Left cardiac atrium (tissue), 4 donors: ENCODE measurements at regions not wholly inside any gene's neighbourhood (a gene's known extent, or its start where the extent isn't known, plus 50 kb on each side); places are given as distances from the start of the nearest gene placed in this dataset.

Experiments used
- ATAC-seq, 2 donors: fragments of 200-7000 bp; cut with Tn5 transposase; one replicate each; pipeline ENCODE4 v1.9.1; 2020; ENCODE audit warnings: mild to moderate bottlenecking in 2 of 2, moderate library complexity in 2 of 2
- DNase-seq: peaks from one replicate; pipeline ENCODE4 v3.0.0-alpha.2; 2020
- intact Hi-C, 2 donors: fragments of 100-400 bp; cut with DNase I; formaldehyde crosslinking; loops; one replicate each; pipeline versions ENCODE4 v1.14.1 to v1.15.1; 2022 to 2023
- donor health status: DM: no; HTN: yes; CAD: no.
- donor health status: DM: no; HTN: yes; CAD: no; lungs with severe emphysema.
- donor health status: DM: yes; HTN: yes; CAD: no.
- donor health status: Dilated cardiomyopathy.

DNA sequence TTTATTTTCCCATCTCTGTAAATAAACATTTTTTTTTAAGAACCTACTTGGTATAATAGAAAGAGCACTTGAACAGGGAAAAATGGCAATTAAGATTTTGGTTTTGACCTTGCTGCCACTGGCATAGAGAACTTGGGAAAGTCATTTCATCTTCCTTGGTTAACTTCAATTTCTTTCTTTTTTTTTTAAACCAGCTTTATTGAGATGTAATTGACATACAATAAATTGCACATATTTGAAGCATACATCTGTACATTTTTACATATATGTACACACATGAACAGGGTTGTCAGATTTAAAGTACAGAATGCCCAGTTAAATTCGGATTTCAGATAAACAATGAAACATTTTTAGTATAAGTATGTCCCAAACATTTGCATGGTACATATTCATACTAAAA lies 103.0 kb upstream of the RAPGEF2 start:
- ATAC-seq: no peak
- no peak for DNase-seq
- intact Hi-C loops: loop anchor here in 1 of 2 donors (10.0 kb wide), 1 partner anchor 175 kb away; no protein-coding TSS in a partner anchor

DNA sequence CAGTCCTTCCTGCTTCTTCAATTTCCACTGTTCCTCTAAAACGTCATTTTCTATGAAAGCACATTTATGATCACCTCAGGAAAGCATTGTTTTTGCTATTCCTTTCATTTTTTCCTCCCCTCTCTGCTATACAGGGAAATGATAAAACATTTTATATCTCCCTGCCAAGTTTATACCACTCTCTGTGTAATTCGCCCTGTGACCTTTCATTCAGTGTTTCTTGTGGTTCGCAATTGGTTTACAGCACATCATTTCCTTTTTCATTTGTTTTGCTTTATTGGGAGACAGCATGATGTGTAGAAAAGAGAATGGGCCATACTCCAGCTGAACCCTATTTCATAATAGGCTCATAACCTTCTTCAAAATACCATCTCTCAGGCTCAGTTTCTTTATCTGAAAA lies 99.9 kb upstream of the RAPGEF2 start:
- intact Hi-C loops: loop anchor here in 1 of 2 donors (10.0 kb wide), 1 partner anchor 172 kb away; no protein-coding TSS in a partner anchor
- DNase-seq: no peak
- no peak for ATAC-seq

DNA sequence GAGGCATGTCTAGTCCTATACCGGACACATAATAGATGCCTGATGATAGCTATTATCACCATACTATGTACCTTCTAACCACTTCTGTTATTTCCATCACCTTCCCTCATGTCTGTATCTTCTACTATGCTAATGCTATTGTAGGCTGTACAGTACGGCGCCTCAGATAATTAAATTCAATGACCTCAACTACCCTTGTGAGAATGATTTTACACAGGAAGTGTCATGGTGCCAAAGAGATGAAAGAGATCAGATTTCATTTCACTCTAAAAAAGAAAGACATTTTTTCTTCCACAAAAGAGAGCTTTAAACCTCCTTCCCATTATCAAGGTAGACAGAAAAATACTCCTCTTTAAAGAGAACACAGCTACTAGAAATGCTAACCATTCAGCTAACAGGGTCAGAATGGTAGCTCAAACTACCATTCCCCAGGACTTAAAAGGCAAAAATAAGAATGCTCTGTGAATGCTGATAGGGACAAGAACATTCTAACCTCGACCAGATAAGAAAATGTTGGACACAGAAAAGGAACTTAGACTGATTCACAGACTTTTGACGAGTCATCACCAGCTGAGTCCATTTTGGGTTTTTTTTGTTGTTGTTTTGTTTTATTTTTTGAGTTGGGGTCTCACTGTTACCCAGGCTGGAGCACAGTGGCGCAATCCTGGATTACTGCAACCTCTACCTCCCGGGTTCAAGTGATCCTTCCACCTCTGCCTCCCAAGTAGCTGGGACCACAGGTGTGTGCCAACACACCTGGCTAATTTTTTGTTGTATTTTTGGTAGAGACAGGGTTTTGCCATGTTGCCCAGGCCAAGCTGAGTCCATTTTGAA lies 99.2 kb upstream of the RAPGEF2 start:
- intact Hi-C loops: loop anchor here in 1 of 2 donors (10.0 kb wide), 1 partner anchor 171 kb away; no protein-coding TSS in a partner anchor
- DNase-seq: no peak
- ATAC-seq: no peak

DNA sequence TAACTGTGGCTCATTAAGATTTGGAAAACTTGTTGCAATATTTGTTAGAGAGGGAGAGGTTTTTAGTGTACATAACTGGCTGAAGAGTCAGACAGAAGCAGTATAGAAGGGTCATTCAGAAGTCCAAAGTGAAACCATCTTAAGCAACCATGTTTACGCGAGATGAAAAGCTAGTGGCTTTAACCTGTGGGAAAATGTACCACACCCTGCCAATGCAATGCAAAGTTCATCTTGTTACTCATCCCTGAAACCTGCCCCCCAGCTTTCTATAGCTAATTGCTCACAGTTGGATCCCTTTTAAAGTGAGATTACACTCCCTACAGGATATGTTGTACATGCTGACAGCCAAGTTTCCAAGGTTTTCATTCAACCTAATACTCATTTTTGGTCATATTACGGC lies 96.7 kb upstream of the RAPGEF2 start:
- DNase-seq (no peak), ATAC-seq (no peak)
- intact Hi-C loops: loop anchor here in 1 of 2 donors (10.0 kb wide), 1 partner anchor 169 kb away; no protein-coding TSS in a partner anchor

DNA sequence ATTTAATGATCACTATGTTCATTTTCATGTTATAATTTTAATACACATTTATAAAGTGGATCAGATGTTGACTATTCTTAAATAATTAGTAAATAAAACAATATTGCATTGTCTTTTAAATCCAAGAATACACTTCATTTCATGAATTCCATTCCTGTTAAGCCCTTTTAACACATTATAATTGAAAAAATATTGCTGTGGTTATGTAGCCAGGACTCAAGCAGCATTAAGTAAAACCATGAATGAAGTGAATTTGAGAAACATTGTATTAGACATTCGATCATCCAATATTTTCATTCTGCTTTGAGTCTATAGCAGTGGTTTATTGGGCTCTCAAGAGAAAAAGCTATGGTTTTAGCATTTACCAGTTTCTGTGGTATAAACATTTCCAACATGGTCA lies 94.2 kb upstream of the RAPGEF2 start:
- intact Hi-C loops: loop anchor here in 1 of 2 donors (10.0 kb wide), 1 partner anchor 166 kb away; no protein-coding TSS in a partner anchor
- ATAC-seq: no peak

DNA sequence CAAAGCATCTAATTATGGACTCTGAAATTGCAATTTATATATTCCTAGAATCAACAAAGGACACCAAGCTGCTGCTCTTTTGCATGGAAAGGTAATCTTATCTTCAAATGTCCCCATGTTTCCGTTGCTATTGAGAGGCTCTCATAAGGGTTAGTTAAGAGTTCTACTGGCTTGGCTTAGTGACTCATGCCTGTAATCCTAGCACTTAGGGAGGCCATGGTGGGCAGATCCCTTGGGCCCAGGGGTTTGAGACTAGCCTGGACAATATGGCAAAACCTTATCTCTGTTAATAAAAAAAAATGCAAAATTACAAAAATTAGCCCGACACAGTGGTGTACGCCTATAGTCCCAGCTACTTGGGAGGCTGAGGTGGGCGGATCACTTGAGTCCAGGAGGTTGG lies 93.4 kb upstream of the RAPGEF2 start:
- intact Hi-C loops: loop anchor here in 1 of 2 donors (10.0 kb wide), 1 partner anchor 165 kb away; no protein-coding TSS in a partner anchor
- DNase-seq (no peak), ATAC-seq (peak in 1 of 2 donors; percentile 82)

More for the DNA sequence above, 94.2 kb upstream of the RAPGEF2 start:
- no peak for DNase-seq

DNA sequence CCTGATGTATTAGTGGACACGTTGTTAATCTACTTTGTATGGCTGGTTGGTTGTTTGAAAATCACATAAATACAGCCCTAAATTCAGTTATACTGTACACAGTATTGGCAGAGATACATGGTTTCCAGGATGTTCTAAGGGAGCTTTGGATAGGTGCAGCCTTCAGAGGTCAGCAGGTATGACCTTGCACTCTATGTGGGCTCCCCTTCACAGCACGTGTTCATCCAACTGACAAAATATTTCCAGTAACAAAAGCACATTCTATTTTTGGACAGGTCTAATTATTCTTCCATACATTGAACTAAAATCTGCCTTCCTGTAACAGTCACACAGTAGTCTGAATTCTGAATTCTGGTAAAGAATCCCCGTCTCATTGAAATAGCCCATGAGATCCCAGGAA lies 92.8 kb upstream of the RAPGEF2 start:
- DNase-seq: no peak
- ATAC-seq: no peak
- intact Hi-C loops: no loop called here

DNA sequence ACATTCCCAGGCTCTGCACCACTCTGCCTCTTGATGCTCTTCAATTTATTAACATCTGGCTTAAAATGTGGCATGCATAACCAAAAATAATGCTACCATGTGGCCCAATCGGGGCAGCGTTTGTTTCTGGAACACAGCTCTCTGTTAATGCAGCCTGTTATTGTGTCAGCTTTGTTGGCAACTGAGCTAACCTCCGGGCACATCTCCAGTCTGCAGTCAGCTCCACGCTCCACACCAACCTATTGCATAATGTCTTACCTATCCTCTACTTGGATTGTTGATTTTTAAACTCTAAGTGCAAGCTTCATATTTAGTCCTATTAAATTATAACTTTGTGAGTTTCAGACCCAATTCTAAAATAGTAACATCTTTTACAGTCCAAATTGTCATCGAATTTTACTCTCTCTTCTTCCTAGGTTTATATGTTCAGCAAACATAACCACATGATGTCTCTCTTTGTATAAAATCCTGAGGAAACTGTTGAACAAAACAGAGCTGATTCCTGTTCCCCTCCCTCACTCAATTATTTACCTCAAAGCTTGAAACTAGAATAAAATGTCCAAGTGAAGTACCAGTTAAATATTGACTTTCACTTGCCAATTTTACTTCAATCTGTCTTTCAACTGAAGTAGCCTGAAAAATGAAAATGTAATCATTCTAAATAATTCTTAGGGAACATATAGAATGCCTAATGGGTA lies 92.2 kb upstream of the RAPGEF2 start:
- DNase-seq (peak; percentile 58), ATAC-seq (peak; percentile 96 to 97)
- intact Hi-C loops: no loop called here

DNA sequence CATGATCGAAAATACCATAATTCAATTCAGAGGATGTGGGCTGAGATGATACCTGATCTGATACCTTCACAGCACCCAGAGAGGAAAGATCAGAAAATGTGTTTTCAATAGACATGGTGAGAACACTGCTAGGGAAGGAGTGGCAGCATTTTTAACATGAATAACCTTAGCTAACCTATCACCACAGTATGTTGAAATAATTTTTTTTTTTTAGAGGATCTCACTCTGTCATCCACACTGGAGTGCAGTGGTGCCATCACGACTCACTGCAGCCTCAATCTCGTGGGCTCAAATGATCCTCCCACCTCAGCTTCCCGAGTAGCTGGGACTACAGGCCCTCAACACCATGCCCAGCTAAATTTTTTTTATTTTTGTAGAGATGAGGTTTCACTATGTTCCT lies 90.5 kb upstream of the RAPGEF2 start:
- intact Hi-C loops: no loop called here

DNA sequence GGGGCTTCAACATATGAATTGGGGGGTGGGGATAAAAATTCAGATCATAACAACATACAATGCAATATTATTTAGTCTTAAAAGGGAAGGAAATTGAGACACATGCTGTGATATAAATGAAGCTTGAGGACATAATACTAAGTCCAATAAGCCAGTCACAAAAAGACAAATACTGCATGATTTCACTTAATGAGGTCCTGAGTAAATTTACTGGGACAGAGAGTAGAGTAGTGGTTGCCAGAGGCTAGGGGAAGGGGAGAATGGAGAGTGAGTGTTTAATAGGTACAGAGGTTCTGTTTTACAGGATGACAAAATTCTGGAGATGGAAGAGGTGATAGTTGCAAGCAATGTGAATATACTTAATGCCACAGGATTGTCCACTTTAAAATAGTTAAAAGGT lies 89.2 kb upstream of the RAPGEF2 start:
- ATAC-seq (no peak), DNase-seq (no peak)
- intact Hi-C loops: no loop called here

More for the DNA sequence above, 90.5 kb upstream of the RAPGEF2 start:
- DNase-seq (no peak), ATAC-seq (no peak)

DNA sequence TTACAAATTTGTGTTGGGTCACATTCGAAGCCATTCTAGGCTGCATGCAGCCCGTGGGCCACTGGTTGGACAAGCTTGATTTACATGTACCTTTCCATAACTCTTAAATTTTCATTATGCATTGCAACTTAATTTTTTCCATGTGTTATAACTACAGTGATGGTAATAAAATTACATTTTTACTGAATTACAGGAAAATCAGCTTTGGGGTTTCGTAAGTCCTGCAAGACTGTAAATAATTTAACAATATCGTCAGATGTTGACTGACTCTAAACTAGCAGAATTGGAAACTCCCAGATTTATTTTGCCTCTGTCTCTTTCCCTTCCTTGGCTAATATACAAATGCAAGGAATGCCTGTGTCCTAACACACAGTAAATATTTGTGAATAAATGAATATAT lies 88.0 kb upstream of the RAPGEF2 start:
- ATAC-seq (no peak), DNase-seq (no peak)
- intact Hi-C loops: no loop called here

DNA sequence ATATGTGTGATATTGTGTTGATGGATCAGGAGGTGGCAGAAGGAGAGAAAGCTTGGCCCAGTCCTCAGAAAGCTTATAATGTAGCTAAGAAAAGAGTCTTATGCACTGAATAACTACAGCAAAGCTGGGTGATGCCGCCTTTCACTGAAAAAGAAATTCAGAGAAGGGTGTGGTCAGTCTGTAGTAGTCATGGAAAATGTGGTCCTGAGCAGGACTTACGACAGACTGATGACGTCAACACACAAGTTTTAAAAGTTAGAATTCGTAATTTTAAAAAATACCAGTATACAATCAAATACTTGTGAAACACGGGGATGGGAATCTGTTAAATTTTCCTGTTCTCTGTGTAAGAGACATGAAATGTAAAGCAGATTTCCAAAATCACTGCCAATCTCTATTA lies 87.0 kb upstream of the RAPGEF2 start:
- intact Hi-C loops: no loop called here
- DNase-seq: no peak
- no peak for ATAC-seq

DNA sequence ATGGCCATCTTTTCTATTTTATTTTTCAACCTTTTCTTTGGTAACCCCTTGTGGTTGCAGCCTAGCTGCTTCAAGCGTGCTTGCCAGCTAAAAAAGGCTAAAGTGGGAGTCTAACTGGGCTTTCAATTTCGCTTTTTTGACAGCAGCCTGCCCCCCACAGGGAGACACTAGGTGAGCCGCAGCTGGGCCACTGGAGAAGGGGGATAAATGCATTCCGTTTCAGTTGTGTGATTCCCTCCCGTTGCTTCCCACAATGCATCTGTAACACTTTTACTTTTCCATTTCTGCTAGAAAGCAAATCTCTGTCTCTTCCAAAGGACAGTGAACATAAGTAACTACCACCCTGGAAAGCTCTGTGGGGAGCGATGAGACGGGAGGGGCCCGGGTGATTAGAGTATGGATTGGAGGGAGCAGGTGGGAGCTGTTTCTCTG lies 86.3 kb upstream of the RAPGEF2 start:
- intact Hi-C loops: no loop called here
- DNase-seq (no peak), ATAC-seq (peak; percentile 33 to 36)

DNA sequence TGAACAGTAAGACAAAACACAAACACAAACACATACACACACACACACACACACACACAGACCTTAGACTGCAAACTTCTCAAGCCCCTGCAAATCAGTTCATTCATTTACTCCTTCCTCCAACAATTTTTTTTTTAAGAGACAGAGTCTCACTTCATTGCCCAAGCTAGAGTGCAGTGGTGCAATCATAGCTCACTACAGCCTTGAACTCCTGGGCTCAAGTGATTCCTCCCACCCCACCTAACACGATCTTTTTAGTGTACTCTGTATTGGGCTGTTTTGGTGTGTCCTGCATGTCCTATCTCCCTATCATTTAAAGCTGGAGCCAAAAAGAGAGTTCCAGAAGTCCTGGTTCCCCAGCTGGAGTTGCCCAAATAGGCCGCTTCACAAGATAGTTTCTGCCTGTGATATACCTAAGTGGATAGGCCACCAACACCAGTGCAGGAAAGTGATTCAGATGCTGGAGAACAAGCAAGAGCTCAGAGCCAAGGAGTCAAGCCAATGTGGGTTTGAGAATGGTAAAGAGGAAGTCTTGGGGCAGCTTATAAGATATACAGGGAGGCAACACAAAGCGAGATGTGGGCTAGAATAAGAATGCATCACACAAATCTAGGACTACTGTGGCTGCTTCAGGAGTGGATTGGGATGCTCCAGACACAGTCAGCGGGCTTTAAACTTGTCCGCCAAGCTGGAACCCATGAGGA lies 85.4 kb upstream of the RAPGEF2 start:
- intact Hi-C loops: no loop called here
- no peak for ATAC-seq
- DNase-seq: no peak

DNA sequence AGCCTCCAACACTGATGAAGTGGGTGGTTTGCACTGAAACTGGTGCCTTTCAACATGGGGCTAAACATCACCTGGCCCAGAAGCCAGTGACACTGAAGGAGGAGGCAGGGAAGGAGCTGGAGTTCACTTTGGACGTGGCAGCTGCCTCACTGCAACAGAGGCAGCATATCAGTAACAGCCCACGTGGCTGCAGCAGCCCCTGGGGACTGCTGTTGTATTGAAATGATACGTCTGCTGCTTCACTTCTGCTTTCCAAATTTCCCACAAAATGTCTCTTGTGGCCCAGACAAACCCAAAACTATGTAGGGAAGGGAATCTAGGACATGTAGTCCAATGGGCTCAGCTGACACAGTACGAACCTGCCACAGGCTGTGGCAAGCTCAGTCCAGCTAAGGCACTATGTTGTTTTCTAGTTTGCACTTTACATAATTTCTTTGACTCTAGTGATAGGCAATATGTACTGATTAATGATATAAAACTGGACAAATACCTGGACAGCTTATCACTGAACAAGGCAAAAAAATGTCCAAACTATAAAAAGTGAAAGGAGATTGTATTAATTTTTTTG lies 84.7 kb upstream of the RAPGEF2 start:
- DNase-seq: no peak
- ATAC-seq: peak; percentile 47 to 74
- intact Hi-C loops: no loop called here

DNA sequence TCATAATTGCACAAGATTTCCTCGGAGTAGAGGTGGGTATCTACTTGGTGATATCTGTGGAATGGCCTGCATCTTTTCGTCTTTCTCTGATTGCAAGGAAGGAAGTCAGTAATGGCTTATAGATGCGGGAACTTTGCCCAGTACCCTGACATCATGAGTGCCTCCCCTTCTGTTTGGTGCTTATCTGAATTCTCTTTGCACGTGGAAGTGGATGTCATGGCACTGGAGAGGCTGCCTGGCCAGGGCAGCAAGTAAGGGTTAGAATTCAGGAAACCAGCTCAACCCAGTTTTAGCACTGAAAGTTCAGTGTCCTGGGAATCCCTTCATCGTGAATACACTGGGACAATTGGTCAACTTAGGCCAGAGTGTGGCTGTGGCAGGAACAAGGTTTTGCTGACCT lies 83.5 kb upstream of the RAPGEF2 start:
- ATAC-seq (no peak), DNase-seq (no peak)
- intact Hi-C loops: no loop called here

DNA sequence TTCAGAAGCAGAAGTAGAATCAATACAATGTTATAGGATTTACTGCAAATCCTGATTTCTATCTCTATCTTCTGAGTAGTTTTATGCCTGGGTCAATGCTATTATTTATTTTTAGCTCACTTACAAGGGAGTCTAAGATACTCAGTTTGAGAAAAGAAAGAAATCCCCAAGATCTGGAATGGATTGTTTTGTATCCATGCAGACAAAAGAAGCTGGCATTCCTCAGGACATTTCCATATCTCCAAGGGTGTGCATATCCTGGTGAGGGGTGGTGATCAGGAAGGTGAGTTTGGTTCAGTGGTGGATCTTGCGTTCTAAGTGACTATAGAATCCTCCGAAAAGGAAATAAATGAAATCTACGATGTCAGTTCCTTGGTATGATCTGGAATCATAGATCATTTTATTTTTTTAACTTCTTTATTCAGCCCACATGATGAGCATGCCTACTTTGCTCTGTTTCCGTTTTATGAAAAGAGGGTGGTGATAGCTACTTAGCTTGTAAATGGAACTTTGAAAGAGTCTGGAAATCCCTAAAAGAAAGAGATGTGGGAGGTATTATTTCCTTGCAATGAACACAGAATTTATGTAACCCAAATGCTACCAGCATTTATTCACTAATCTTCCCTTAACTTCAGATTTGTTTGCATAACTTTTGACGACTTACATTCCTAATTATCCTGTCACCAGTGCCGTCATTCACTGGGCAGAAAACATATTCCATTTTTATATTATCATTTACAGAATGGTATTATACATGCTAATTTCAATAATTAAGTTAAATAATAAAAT lies 81.1 kb upstream of the RAPGEF2 start:
- intact Hi-C loops: no loop called here
- DNase-seq (no peak), ATAC-seq (no peak)

DNA sequence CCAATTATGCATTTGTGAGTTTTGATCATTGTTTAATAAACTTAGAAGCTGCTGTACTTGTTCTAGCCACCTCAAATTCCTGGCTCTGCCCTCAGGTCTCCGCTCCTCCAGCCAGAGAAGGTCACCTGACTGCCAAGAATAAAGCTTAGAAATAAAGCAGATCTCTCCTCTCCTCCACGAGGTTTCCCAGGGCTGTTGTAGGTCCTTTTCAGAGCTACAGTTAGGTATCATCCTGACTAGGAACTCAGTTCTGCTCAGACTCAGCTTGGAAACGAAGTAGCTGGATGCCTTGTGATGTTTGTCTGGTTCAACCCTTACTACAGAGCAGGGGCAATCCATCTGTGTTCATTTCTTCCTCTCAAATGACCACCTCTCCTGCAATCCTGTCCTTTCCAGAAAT lies 79.1 kb upstream of the RAPGEF2 start:
- intact Hi-C loops: no loop called here
- DNase-seq: no peak
- no peak for ATAC-seq

DNA sequence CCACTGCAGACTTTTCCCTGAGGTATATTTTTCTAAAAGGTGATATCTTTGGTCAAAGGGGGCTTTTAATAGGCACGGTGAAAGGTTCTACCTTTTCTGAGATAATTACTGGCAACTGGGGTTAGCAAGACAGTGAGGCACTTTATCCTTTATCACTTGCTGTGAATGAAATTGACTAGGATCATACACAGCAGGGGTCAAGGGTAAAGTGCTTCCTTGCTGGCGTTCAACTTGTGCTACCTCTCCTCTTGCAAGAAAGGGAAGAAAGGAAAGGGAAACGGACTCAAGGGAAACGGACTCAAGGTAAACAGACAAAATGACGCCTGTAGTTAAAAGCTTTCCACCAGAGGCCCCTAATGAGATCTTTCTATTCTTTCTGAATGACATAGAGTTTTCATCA lies 78.6 kb upstream of the RAPGEF2 start:
- ATAC-seq (no peak), DNase-seq (no peak)
- intact Hi-C loops: no loop called here
